Activated T-helper 2 cell treated with anti-CD3 and anti-CD28 coated beads, Interferon-gamma antibody, Interleukin-2, Interleukin-4, amounts not matched to agents 10 μg/mL and 5 μg/mL and 100 μg/mL, durations not matched to agents 14 hours and 24 hours and 36 hours (primary cell): ENCODE measurements at regions not wholly inside any gene's neighbourhood (a gene's known extent, or its start where the extent isn't known, plus 50 kb on each side); places are given as distances from the start of the nearest gene placed in this dataset.

Experiments
- DNase-seq: peaks from one replicate; pipeline ENCODE4 v3.0.0; 2021; ENCODE audit warnings: low spot score
- H3K27ac Mint-ChIP-seq: one replicate; pipeline ENCODE4 v1.8.0; 2021; ENCODE audit warnings: mixed read lengths
- H3K27me3 Mint-ChIP-seq: one replicate; pipeline ENCODE4 v1.8.0; 2021; ENCODE audit warnings: low read depth, mixed read lengths
- H3K36me3 Mint-ChIP-seq: one replicate; pipeline ENCODE4 v1.8.0; 2021; ENCODE audit warnings: low read depth, mixed read lengths
- H3K4me1 Mint-ChIP-seq: one replicate; pipeline ENCODE4 v1.8.0; 2021; ENCODE audit warnings: low read depth, mixed read lengths
- H3K4me3 Mint-ChIP-seq: one replicate; pipeline ENCODE4 v1.8.0; 2021; ENCODE audit warnings: low read depth, mild to moderate bottlenecking, moderate library complexity, mixed read lengths
- H3K9me3 Mint-ChIP-seq: one replicate; pipeline ENCODE4 v1.8.0; 2021; ENCODE audit warnings: mixed read lengths
- intact Hi-C: fragments of 100-400 bp; cut with micrococcal nuclease; formaldehyde crosslinking; loops from one replicate; pipeline ENCODE4 v1.15.1; 2023

- Mint-ChIP-seq H3K27me3 (no peaks in the 10 kb centered on the region), H3K9me3 (no peaks in the 10 kb centered on the region), H3K36me3 (no peaks in the 10 kb centered on the region), H3K4me1 (no peaks in the 10 kb centered on the region), H3K4me3 (no peak overlapping the region), H3K27ac (no peak overlapping the region)
- DNase-seq: no peak
- intact Hi-C loops: no loop called here
These were observed 1201.2 kb downstream of the TBC1D22A start for GRCh38 chr22:47963660-47964059.

- Mint-ChIP-seq H3K4me1 (no peaks in the 10 kb centered on the region), H3K36me3 (no peaks in the 10 kb centered on the region), H3K4me3 (no peak overlapping the region), H3K9me3 (peaks cover 4% of the 10 kb centered on the region), H3K27me3 (no peaks in the 10 kb centered on the region), H3K27ac (no peak overlapping the region)
- DNase-seq: no peak
- intact Hi-C loops: no loop called here
These were observed 1195.2 kb downstream of the TBC1D22A start for GRCh38 chr22:47957649-47958048.

- no peak overlapping the region for H3K4me3 Mint-ChIP-seq
- no peaks in the 10 kb centered on the region for H3K4me1 Mint-ChIP-seq
- intact Hi-C loops: no loop called here
- no peak overlapping the region for H3K27ac Mint-ChIP-seq
- H3K27me3 Mint-ChIP-seq: no peaks in the 10 kb centered on the region
- peaks cover 18% of the 10 kb centered on the region for H3K9me3 Mint-ChIP-seq
- no peak for DNase-seq
- no peaks in the 10 kb centered on the region for H3K36me3 Mint-ChIP-seq
These were observed 1191.7 kb downstream of the TBC1D22A start for GRCh38 chr22:47954107-47954506.

GRCh38 chr22:47944941-47945340 lies 1182.5 kb downstream of the TBC1D22A start:
- Mint-ChIP-seq H3K36me3 (no peaks in the 10 kb centered on the region), H3K9me3 (peaks cover 6% of the 10 kb centered on the region), H3K27me3 (no peaks in the 10 kb centered on the region), H3K27ac (no peak overlapping the region), H3K4me3 (no peak overlapping the region), H3K4me1 (no peaks in the 10 kb centered on the region)
- intact Hi-C loops: no loop called here
- DNase-seq: no peak

GRCh38 chr22:47943729-47944700 lies 1181.6 kb downstream of the TBC1D22A start:
- DNase-seq: no peak
- intact Hi-C loops: no loop called here
- H3K9me3 Mint-ChIP-seq: no peaks in the 10 kb centered on the region
- H3K27ac Mint-ChIP-seq: no peak overlapping the region
- no peaks in the 10 kb centered on the region for H3K4me1 Mint-ChIP-seq
- no peaks in the 10 kb centered on the region for H3K27me3 Mint-ChIP-seq
- no peaks in the 10 kb centered on the region for H3K36me3 Mint-ChIP-seq
- H3K4me3 Mint-ChIP-seq: no peak overlapping the region

- H3K9me3 Mint-ChIP-seq: peaks cover 8% of the 10 kb centered on the region
- no peak for DNase-seq
- intact Hi-C loops: no loop called here
- no peaks in the 10 kb centered on the region for H3K27me3 Mint-ChIP-seq
- H3K36me3 Mint-ChIP-seq: no peaks in the 10 kb centered on the region
- H3K27ac Mint-ChIP-seq: no peak overlapping the region
- H3K4me1 Mint-ChIP-seq: no peaks in the 10 kb centered on the region
- no peak overlapping the region for H3K4me3 Mint-ChIP-seq
These were observed 1177.8 kb downstream of the TBC1D22A start for GRCh38 chr22:47940211-47940610.

GRCh38 chr22:47933891-47934290 lies 1171.4 kb downstream of the TBC1D22A start:
- no peaks in the 10 kb centered on the region for H3K36me3 Mint-ChIP-seq
- no peak for DNase-seq
- no peak overlapping the region for H3K4me3 Mint-ChIP-seq
- peaks cover 12% of the 10 kb centered on the region for H3K9me3 Mint-ChIP-seq
- intact Hi-C loops: no loop called here
- H3K4me1 Mint-ChIP-seq: no peaks in the 10 kb centered on the region
- no peaks in the 10 kb centered on the region for H3K27me3 Mint-ChIP-seq
- H3K27ac Mint-ChIP-seq: no peak overlapping the region

- H3K36me3 Mint-ChIP-seq: no peaks in the 10 kb centered on the region
- DNase-seq: no peak
- H3K27ac Mint-ChIP-seq: no peak overlapping the region
- intact Hi-C loops: no loop called here
- no peak overlapping the region for H3K4me3 Mint-ChIP-seq
- H3K9me3 Mint-ChIP-seq: peaks cover 12% of the 10 kb centered on the region
- no peaks in the 10 kb centered on the region for H3K27me3 Mint-ChIP-seq
- H3K4me1 Mint-ChIP-seq: no peaks in the 10 kb centered on the region
These were observed 1170.8 kb downstream of the TBC1D22A start for GRCh38 chr22:47933226-47933625.

- peaks cover 4% of the 10 kb centered on the region for H3K9me3 Mint-ChIP-seq
- intact Hi-C loops: no loop called here
- H3K27ac Mint-ChIP-seq: no peak overlapping the region
- H3K4me1 Mint-ChIP-seq: no peaks in the 10 kb centered on the region
- H3K27me3 Mint-ChIP-seq: no peaks in the 10 kb centered on the region
- no peak for DNase-seq
- no peaks in the 10 kb centered on the region for H3K36me3 Mint-ChIP-seq
- H3K4me3 Mint-ChIP-seq: no peak overlapping the region
These were observed 1167.3 kb downstream of the TBC1D22A start for GRCh38 chr22:47929646-47930185.

GRCh38 chr22:47929073-47929472 lies 1166.6 kb downstream of the TBC1D22A start:
- intact Hi-C loops: no loop called here
- H3K27me3 Mint-ChIP-seq: no peaks in the 10 kb centered on the region
- no peak overlapping the region for H3K27ac Mint-ChIP-seq
- no peaks in the 10 kb centered on the region for H3K4me1 Mint-ChIP-seq
- H3K36me3 Mint-ChIP-seq: no peaks in the 10 kb centered on the region
- no peak overlapping the region for H3K4me3 Mint-ChIP-seq
- DNase-seq: no peak
- H3K9me3 Mint-ChIP-seq: peaks cover 4% of the 10 kb centered on the region

- no peak overlapping the region for H3K27ac Mint-ChIP-seq
- H3K9me3 Mint-ChIP-seq: peaks cover 6% of the 10 kb centered on the region
These were observed 1166.2 kb downstream of the TBC1D22A start for GRCh38 chr22:47928631-47929030.

GRCh38 chr22:47927648-47928210 lies 1165.3 kb downstream of the TBC1D22A start:
- DNase-seq: no peak
- Mint-ChIP-seq H3K27me3 (no peaks in the 10 kb centered on the region), H3K36me3 (no peaks in the 10 kb centered on the region), H3K4me3 (no peak overlapping the region), H3K27ac (no peak overlapping the region), H3K4me1 (no peaks in the 10 kb centered on the region), H3K9me3 (peaks cover 6% of the 10 kb centered on the region)
- intact Hi-C loops: no loop called here

More at GRCh38 chr22:47928631-47929030, 1166.2 kb downstream of the TBC1D22A start:
- no peaks in the 10 kb centered on the region for H3K27me3 Mint-ChIP-seq
- no peak overlapping the region for H3K4me3 Mint-ChIP-seq
- H3K36me3 Mint-ChIP-seq: no peaks in the 10 kb centered on the region
- intact Hi-C loops: no loop called here
- DNase-seq: no peak
- H3K4me1 Mint-ChIP-seq: no peaks in the 10 kb centered on the region

- Mint-ChIP-seq H3K27me3 (no peaks in the 10 kb centered on the region), H3K27ac (no peak overlapping the region), H3K9me3 (peaks cover 3% of the 10 kb centered on the region), H3K36me3 (no peaks in the 10 kb centered on the region), H3K4me1 (peaks cover 2% of the 10 kb centered on the region), H3K4me3 (no peak overlapping the region)
- intact Hi-C loops: no loop called here
- DNase-seq: no peak
These were observed 1160.6 kb downstream of the TBC1D22A start for GRCh38 chr22:47923011-47923427.
